ENCODE measurements at regions not wholly inside any gene's neighbourhood (a gene's known extent, or its start where the extent isn't known, plus 50 kb on each side); places are given as distances from the start of the nearest gene placed in this dataset.

- no peak for TF ChIP-seq GATA3 (IDR thresholded peaks at IDR 0.05; ENCODE audit: low read depth, low read length)
- TF ChIP-seq GATA2 (IDR thresholded peaks at IDR 0.05; ENCODE audit: low read depth, low read length): no peak
Measured at GRCh38 chr15:93496888-93497287, 407.9 kb upstream of the RGMA start.

All from SH-SY5Y (cell line).